ENCODE measurements at regions not wholly inside any gene's neighbourhood (a gene's known extent, or its start where the extent isn't known, plus 50 kb on each side); places are given as distances from the start of the nearest gene placed in this dataset.

DNA sequence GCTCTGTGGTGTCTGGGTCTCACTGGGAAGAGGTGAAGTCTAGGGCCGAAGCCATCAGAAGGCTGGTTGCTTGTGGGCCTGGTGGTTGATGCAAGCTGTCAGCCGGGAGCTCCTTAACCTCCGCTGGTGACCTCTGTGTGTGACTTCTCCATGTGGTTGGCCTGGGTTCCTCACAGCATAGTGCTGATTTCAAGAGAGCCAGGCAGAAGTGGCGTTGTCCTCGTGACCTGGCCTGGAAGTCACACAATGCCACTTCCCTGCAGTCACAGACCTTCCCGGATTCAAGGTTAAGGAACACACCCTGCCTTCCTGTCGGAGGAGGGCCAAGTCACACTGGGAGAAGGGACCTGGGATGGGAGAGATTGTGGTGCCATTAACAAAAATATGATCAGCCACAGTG, 303.7 kb upstream of the HS6ST1 start:
- no peak for DNase-seq

DNA sequence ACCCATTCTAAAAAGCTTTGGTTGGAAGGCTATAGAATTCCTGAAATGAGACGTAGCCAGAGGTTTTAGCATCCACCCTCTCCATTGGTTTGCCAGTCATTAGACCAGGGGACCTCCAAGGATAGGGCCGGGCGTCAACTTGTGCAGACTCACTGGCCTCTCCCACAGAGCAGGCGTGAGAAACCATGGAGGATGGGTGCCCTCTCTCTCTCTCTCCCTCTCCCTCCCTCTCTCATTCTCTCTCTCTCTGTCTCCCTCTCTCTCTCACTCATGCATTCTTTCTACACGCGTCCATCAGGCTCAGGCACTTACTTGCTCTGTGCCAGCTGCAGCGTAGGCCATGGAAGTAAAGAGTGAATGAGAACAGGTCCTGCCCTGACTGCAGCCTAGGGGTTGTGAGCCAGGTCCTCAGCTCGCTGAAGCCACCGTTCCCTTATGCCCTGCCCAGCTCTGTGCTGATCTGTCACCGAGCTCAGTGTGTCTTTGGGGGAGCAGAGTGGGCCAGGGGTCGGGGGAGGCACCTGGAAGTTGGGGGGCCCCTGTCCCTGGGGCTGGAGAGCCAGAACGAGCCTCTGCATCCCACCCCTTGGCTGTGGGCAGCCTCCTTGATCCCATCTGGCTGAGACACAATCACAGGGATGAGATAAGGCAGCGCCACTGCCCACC, 304.4 kb upstream of the HS6ST1 start:
- DNase-seq: no peak

DNA sequence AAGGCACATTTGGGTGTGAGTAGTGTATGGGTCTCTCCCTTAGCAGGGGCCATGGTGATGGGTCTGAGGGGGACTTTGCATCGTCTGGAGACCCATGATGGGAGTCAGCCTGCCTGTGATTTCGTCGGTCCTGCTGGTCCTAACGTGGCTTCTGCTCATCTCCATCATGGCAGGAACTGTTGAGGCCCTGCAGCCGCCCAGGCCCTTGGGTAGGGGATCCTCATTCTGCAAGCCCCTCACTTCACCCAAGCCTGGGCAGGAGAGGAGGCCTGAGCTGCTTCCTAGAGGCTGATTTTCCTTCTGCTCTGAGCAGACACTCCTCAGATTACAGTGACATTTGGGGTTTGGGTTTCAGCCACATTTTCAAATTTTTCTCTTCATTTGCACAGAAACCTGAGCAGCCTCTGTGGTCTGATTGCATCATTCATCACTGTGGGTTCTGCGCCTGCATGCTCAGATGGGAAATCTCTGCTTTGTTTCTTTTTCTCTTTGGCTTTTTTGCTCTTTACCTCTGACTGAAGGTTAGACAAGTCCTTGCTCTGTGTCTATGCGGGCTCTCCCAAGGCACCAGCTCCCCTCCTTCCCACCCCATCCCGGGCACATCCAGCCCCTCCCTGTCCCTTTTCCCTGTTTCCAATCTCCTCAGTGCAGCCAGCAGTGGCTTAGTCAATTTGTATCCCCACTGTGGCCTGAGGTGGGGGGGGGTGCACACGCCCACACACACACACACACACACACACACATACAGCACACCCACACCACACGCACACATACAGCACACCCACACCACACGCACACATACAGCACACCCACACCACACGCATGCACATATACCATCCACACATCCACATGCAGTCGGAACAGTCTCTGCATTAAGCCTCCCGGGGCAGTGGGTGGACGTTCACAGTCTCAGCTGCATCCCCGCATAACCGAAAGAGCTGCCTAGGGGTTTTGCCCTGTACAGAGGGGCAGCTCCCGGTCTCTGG, 305.4 kb upstream of the HS6ST1 start:
- no peak for DNase-seq

DNA sequence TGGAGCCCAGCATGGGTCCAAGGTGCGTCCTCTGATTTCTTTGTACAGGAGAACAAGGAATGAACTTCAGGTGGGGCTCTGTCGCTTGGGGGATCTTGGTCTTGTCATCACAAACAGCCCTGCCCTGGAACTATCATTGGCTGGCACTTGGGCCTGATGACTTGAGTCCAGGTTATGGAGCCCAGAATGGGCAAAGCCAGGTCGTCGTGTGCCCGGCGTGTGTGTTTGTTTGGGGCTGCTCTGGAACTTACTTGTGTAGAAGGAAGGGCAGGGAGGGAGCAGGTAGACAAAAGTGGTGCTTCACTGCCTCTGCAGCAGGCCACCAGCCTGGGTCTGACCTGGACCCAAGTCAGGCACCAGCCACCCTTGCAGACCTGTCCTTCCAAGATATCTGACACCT, 306.3 kb upstream of the HS6ST1 start:
- no peak for DNase-seq

DNA sequence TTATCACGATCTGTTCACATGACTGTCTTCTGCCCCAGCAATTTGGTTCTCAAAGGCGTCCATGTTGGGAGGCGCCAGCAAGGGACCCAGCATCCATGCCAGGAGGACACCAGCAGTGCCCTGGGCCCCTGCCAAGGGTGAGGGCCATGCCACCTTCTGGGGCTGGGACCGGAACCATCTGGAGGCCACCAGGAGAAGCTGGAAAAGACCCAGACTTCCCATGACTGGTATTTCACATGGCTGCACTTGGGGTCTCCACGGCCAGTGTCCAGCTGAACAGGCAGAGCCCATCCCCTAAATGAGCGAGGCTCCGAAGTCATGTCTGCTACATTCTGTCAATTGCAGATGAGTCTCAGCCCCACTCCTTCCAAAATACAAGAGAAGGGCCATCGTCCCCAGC, 306.8 kb upstream of the HS6ST1 start:
- no peak for DNase-seq

DNA sequence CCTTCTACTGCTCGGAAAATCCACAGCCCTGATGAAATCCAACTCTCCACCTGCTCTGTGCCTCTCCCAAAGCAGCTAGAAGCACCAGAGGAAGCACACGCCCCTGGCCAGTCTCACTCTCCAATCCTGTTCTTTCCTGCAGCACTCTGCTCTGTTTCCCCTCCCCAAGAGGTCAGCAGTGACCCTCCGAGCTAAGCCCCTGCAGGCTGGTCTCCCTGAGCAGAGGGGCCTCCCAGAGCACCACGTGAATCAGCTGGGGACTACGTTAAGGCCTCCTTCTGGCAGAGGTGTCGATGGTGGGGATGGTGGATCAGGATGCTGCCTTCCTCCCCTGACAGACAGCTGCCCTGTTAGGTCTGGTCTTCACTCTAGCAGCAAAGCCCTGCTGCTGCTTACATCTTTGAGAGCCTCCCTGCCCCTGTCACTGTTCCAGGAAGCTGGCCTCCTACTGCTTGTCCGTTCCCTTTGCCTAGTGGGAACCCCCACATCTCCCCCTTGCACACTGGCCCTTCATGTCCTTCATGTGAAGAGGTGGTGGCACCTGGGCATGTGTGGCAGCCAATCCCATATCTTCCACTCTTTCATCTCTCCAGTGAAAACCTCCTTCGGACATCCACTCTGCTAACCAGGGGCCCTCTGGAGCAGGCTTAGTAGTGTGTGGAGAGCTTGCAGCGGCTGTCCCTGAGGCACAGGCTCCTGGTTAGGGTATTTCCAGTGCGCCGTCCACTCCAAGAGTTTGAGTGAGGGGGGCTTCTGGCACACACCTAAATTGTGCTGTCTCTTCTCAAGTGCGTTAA, 307.5 kb upstream of the HS6ST1 start:
- DNase-seq: no peak

DNA sequence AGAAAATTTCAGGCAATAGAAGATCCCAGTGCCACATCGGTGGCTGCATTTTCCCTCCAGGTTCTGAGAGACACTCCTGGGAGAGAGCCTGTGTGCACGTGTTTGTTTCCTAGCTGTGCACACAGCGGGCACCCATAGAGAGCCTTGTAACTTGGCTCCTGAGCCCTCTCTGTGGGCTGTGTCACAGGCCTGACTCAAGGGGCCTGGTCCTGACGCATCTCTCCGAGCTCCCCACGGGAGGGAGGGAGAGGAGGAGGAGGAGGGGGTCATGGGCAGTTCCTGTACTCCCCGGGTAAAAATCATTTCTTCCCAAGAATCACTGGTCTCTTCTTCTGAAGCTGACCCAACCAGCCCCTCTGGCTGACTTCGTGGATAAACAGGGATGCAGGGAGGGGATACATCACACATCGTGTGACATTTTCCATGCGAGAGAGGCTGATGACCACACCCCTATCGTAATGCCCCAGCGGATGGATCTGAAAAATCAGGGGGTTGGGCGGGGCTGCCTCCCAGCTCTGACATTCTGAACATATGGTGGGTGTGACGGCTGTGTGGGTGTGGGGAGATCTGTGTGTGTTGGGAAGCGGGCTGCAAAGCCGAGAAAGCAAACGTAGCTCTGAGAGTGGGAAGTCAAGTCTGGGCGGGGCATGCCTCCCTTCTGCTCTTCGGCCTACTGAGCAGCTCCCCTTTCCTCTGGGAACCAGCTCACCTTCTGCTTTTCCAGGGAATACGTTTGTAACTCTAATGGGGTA, 308.3 kb upstream of the HS6ST1 start:
- DNase-seq: no peak

DNA sequence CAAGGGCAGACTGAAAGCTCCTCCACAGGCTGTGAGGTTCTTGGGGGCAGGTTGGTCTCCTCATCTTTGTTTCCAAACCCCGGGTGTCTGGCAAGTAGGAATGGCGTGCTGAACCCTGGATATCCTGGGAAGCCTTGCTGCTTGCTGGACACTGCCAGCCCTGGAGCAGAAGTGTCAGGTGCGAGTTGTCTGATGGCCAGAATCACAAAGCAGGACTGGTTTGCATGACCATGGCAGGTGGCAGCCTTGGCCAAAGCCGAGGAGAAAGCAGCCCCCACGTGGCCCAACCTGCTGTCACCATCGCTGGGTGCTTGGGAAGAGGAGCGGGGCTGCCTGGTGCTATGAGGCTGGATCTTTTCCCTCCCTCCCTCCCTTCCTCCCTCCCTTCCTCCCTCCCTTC, 309.5 kb upstream of the HS6ST1 start:
- no peak for DNase-seq

DNA sequence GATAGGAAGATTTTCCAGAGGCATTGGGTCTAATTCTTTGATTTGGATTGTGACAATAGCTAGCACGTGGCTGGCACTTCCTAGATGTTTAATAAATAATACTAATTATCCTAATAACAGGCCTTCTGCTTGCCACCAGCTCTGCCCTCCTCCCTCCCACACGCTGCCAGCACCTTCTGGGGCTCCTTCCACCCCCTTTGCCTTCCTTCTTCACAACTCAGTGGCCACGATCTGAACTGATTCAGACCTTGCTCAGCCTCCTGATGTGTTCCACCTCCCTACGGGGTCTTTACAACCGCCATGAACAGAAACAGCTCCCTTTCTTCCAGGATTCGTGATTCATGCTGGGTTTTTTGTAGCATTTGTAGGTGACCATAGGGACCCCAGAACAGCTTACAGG, 310.3 kb upstream of the HS6ST1 start:
- no peak for DNase-seq

DNA sequence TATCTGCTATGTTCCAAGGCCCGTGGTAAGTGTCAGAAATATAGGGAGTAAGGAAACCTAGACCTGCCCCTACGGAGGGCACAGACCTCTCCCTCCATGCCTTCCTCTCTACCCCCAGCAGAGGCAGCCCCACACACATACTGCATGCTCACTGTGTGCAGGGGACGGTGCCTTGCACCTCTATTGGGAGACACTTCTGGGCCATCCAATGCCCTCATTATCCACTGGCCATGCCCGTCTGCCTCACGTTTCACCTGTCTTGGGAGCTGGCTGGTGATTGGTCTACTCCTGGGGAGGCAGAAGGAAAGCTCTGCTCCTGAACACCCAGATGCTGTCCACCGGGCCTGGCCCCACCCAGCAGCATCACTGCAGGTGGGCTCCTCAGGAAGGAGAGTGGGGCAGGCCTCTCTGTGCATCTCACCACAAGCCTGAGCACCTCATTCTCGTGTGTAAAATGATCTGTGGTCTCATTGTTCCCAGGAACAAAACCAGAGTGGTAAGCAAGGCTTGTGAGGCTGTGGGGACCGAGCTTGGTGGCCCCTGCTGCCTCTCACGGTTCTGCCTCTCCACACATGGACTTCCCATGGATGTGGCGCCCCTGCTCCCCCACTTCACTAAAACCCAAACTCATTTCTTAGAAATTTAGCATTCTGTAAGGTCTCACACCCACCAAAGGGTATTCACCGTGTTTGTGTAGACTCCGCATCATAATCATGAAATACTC, 312.5 kb upstream of the HS6ST1 start:
- no peak for DNase-seq

DNA sequence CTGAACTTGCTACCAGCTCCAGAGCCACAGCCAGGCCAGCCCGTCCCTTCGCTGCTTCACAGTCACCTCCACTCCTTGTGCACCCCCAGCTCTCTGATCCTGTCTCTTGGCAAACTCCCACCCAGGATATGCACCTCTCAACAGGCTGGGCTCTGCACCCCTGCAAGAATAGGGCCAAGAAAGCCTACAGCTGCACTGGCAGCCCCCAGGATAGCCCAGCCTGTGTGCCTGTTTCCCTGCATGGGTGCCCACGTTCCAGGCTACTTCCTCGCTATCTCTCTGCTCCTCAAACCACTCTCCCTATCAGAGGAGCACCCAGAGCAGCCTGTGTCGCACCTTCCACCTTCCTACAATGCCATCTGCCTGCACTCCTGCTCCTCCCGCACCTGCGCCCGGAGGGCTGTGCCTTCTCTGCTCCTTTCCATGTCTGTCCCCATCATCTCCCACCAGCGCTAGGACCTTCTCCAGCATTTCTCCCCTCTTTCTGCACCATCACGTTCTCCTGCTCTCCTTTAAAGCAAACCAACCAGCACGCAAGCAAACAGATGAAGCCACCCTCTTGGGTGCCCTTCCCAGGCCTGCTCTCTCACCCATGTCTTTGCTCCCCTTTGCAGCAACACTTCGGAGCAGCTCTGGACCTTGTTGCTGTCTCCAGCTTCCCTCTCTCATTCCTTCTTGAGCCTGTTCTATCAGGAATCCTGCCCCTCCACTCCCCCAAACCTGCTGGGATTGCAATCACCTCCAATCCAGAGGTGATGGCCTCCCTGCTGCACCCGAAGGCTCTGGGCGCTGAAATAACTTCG, 313.2 kb upstream of the HS6ST1 start:
- no peak for DNase-seq

DNA sequence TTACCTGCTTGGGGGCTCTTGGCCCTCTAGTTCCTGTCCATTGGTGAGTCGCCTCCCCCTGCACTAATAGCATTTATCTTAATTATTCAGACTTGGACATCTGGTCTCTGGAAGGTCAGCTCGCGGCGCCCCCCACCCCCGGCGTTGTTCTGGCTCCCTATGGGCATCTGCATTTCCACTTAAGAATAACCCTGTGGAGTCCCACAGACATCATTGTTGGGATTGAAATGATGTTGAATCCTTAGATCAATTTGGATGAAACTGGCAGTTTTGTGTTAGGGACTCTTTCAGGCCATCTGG, 313.8 kb upstream of the HS6ST1 start:
- no peak for DNase-seq

DNA sequence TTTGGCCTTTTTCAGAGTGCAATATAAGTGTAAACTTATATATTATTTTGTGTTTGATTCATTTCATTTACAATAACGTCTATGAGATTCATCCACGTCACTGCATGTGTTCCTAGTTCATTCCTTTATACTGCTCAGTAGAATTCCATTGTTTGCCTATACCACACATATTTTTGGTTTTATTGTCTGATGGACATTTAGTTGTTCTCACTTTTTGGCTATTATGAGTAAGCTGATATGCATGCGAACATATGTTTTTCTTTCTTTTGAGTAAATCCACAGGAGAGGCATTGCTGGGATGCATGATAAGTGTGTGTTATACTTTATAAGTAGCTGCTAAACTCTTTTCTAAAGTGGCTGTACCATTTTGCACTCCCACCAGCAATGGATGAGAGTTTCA, 314.8 kb upstream of the HS6ST1 start:
- no peak for DNase-seq

DNA sequence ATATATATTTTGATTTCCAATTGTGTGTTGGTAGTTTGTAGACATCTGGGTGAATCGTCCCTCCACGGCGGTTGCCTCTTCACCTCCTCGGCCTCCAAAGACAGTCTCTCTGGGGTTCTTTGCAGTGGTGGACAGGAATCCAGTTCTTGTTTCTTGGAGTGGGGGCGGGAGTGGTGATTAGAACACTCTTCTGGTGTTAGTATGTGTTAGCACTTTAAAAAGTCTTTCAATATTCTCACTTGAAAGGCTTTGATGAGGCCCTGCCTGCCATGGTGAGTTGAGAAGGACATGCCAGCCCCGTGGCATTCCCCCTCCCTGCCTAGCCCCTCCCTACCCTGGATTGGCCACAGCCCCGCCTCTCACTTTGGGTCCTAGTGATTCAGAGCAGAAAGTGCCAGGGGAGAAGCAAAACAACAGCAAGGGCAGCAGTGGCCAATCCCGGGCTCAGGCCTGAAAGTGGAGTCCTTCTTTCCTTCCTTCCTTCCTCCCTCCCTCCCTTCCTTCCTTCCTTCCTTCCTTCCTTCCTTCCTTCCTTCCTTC, 316.8 kb upstream of the HS6ST1 start:
- no peak for DNase-seq

DNA sequence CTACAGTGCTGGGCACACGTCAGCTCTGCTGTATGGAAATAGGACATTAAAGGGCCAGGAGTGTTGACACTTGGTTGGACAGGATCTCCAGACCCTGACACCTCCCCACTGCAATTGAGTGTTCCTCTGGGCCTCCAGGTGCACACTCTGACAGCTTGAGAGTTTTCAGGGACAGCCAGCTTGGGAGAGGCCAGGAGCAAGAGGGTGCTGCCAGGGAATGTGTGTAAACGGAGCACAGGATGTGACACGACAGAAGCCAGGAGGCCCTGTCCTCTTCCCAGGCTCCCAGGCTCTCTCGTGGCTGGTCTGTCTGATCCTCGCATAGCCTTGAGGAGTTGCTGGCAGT, 318.1 kb upstream of the HS6ST1 start:
- no peak for DNase-seq

DNA sequence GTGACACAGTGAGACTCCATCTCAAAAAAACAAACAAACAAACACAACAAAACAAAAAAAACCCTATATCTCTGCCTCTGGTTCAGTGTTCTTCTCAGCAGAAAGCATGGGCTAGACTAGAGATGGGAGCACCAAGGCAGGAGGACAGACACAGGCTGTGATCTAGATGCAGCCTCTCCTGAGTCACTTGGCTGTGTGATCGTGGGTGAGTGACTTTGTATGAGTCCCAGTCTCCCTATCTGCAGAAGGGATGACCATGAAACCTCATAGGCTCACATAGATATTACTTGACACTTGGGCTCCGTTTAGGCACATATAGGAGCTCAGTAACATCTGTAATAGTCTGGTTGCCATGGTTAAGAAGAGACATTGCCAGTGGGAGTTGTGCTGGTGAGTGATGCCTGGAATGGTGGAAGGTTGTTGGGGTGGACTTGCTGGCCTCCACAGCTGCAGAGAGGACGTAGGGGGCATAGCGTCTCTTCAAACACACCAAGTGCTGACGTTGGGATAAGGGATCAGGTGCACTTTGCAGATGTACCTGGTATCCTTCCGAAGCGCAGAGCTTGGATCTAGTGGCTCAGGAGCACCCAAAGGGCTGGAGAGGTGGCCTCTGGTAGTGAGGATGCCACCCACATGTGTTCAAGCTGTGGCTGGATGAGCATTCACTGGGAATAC, 318.9 kb upstream of the HS6ST1 start:
- DNase-seq: no peak

DNA sequence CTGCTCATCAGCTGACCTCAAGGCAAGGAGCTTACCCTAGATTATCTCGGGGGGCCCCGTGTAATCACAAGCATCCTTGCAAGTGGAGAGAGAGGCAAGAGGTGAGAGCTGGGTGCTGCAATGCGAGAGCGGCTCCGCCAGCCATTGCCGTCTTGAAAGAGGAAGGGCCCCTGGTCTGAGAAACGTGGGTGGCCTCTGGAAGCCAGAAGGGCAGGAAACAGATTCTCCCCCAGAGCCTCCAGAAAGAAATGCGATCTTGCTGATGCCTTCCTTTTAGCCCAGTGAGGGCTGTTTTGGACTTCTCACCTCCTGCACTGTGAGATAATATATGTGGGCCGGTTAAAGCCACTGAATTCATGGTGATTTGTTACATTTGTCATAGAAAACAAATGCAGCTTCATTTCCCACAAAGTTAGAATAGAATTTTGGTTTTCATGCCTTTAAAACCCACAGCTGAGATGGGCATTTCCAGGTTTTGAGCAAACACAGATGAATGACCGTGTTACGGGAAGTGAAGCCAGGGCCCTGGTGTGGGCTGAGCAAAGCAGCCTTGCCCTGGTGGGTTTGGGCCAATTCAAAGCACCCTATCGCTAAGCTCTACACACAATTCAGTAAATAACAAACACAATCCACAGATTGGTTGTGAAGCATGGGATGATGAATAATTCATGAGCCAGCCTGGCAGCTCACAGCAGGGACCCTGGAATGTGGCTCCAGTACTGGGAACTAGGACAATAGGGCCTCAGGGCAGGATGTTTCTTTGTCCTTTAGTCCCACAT, 319.9 kb upstream of the HS6ST1 start:
- DNase-seq: no peak

DNA sequence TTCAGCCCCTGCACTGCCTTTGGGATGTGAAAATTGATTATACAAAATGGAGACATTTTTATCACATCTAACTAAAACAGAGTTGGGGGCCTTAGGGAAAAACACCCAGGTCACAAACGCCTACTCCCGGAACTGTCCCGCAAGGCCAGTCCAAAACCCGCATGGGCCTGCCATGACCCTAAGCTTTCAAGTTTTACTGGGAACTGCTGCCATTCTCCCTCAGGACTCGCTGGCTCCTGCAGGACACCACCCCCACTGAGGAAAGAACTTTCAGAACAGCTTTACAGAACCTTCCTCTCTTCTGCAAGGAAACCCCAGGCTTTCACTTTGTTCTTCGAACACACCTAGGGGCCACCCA, 320.4 kb upstream of the HS6ST1 start:
- DNase-seq: no peak

DNA sequence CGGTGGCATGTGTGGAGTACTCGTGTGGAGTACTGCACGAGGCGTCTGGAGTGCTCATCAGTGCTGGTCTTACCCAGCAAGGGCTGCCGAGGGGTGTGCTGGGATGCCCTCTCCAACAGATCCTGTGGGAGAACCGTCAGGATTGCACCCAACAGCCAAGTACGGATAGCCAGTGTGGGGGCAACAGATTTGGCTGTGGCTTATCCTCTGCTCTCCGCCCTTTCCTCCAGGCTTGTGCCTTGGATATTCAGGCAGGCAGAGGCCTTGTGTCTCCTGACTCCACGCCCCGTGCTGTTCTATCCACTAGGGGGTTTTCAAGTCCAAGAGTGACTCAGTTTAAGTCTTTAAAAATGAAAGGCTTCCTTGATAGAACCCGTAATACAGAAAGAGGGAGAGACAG, 321.0 kb upstream of the HS6ST1 start:
- no peak for DNase-seq

All from activated gamma-delta T cell (primary cell).